NCI-H524 (cell line): ENCODE measurements at regions not wholly inside any gene's neighbourhood (a gene's known extent, or its start where the extent isn't known, plus 50 kb on each side); places are given as distances from the start of the nearest gene placed in this dataset.
A peak's percentile ranks its signal among the peaks of the same experiment; 100 is the strongest.
"Not testable (repeated sequence)": the region's sequence is repeated elsewhere in the genome, so short reads cannot be mapped to it uniquely, and the experiment has no call there.

Experiments
- DNase-seq, 2 experiments: peaks; one replicate each; lab custom pipeline; 2025; lab: John Stamatoyannopoulos, UW

- DNase-seq, result no peak
Observed at GRCh38 chr6:134402372-134402984, 84.6 kb upstream of the SGK1 start.

- peak in 1 of 2 experiments; percentile 86 for DNase-seq
Observed at GRCh38 chr6:134400941-134401340, 83.0 kb upstream of the SGK1 start.

DNA sequence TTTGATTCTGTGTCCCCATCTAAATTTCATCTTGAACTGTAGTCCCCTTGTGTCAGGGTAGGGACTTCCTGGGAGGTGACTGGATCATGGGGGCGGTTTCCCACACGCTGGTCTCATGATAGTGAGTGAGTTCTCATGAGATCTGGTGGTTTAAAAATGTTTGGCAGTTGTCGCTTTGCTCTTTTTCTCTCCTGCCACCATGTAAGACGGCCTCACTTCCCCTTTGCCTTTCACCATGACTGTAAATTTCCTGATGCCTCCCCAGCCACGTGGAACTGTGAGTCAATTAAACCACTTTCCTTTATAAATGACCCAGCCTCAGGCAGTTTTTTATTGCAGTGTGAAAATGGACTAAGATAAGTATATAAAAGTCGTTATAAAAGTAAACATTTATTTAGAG is 80.5 kb upstream of the SGK1 start:
- no peak for DNase-seq

GRCh38 chr6:134397676-134398075 is 79.8 kb upstream of the SGK1 start:
- DNase-seq, result peak in 1 of 2 experiments; percentile 65

DNA sequence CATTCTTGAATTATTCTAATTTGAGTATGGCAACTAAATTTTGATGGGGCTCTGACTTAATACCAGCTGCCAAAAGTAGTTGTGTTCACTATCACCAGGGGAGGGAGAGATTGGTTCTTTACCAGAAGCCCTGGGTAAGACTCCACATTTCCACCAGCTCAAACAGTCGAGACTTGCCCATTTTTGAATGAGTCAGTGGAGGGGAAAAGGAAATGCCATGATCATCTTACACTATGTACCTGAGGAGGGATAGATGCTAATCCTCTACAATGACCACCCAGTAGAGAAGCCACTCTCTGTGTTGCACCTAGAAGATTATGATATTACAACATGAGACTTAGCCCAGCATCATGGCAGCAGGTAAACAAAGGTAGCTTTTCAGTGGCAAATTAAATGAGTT is 77.0 kb upstream of the SGK1 start:
- DNase-seq, result no peak

DNA sequence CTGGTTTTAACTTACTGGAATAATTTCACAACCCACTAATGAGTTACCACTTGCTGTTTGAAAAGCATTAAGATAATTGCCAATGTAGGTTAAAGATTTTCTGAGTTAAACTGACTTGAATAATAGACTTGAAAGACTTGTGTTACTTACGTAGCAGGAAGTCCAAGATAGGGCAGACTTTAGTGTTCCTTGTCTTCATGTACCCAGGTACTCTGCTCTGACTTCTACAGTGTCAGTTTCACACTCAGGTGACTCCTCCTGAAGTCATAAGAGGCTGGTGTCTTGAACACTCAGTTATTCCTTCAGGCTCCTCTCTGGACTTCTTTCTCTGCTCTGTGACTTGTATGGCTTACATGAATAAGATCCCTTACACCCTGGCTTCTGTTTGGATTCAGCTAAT is 76.3 kb upstream of the SGK1 start:
- no peak for DNase-seq

DNA sequence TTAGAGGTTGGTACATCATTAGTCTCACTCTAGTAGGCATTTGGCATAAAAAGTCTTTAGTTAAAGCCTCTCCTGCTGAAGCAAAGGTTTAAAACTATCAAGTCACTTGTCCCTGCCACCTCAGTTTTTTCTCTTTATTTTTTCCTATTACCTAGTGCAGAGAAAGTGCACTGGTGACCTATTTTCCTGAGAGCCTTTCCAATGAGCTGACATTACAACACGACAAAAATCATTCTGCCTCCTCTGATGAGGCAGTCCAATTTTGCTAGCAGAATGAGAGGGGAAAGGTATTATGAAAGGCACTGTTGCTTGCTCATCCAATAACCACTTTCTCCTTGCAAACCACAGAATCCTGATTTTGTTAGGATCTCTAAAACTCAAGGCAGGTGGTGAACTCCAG is 73.3 kb upstream of the SGK1 start:
- no peak for DNase-seq

DNA sequence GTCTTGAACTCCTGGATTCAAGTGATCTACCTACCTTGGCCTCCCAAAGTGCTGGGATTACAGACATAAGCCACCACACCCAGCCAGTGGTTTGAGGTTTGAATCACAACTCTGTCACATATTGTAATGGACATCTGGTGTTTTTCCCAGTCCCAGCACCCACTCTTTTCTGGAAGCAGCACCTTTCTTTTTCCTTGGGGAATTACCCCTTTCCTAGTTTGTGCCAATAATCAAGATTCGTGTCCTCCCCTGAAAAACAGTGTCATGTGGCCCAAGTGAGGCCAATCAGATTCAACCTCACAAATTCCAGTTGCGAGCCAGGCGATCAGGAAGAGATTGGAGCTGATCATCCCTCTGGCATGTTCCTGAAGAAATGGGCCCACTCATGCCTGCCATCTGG is 71.7 kb upstream of the SGK1 start:
- no peak for DNase-seq

GRCh38 chr6:134389129-134389528 is 71.2 kb upstream of the SGK1 start:
- no peak for DNase-seq

- DNase-seq, result not testable (repeated sequence)
Observed at GRCh38 chr6:134386482-134386881, 68.6 kb upstream of the SGK1 start.

DNA sequence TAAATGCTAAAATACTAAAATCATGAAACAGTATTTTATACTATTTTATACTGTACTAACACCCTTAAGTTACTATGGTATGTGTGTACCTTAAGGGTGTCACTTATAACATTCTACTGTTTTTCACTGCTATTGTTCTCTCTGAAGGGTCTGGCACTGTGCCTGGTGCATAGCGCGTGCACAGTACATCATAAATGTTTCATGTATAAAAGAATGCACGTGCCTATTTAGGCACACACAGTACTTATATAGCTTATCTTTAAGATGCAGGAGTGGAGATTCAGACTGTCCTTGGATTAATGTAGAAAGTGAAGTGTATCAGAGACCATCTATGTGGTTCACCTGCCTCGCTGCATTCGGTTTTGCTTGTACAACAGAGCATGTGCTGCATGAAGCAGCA is 64.0 kb upstream of the SGK1 start:
- DNase-seq, result no peak

DNA sequence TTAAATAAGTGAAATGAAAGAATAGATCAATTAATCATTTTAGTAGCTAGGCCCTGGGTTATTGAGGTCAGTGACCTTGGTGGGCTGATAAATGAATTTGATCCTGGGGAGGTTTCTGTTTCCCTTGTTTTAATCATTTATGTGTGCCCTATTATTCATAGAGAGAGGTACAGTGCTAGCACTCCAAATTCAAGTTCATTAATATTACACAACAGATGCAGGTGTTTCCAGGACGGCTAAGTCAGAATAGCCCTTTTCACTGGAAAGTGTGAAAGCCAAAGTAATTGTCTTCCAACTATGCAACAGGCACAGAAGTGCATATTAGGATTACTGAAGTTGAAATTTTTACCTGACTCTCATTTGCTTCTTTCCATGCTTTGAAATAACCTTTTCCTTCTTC is 61.7 kb upstream of the SGK1 start:
- no peak for DNase-seq

DNA sequence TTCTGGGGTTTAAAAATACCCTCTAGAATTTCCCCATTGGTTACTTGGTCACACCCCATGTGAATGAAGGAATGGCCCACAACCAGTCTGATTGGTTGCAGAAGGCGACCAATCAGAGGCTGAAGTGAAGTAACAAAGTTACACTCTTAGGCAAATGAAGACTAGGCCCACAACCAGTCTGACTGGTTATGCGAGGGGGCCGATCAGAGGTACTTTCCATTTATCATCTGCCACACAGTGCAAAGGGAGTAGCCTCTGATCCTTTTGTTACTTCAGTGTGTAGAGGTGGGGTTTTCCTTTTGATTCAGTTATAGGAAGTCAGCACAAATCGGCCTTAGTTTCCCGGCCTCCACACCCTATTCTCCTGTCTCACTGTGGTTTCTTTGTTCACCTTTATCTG is 61.2 kb upstream of the SGK1 start:
- no peak for DNase-seq

DNA sequence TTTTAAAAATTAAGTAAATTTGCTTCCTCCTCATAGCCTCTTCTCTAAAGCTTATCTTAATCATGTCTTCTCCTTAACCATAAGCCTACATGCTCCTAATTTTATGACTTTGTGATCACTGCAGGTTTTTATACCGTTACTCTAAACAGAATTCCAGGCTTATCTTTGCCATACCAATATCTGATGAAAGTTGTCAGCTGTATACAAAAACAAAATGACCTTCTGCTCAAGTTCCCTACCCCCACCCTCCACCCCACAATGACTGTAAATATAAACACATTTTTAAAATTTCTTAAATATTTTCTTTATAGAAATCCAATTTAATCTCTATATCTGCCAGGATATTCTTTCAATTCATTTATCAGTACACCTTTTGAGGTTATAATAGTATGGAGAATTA is 60.5 kb upstream of the SGK1 start:
- DNase-seq, result no peak

GRCh38 chr6:134376785-134377184 is 58.9 kb upstream of the SGK1 start:
- DNase-seq, result no peak

DNA sequence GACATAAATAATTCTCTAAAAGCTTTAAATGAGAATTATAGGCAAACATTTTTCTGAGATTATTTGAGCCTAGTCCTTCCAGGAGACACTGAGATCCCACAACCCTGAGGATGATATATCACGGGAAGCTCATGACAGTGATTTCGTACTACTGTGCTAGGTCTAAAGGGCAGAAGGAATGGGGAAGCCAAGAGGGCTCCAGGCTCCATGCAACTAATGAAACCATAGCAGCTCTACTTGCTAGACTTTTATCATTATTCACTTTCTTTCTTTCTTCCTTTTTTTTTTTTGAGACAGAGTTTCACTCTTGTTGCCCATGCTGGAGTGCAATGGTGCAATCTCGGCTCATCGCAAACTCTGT is 57.3 kb upstream of the SGK1 start:
- DNase-seq, result no peak

DNA sequence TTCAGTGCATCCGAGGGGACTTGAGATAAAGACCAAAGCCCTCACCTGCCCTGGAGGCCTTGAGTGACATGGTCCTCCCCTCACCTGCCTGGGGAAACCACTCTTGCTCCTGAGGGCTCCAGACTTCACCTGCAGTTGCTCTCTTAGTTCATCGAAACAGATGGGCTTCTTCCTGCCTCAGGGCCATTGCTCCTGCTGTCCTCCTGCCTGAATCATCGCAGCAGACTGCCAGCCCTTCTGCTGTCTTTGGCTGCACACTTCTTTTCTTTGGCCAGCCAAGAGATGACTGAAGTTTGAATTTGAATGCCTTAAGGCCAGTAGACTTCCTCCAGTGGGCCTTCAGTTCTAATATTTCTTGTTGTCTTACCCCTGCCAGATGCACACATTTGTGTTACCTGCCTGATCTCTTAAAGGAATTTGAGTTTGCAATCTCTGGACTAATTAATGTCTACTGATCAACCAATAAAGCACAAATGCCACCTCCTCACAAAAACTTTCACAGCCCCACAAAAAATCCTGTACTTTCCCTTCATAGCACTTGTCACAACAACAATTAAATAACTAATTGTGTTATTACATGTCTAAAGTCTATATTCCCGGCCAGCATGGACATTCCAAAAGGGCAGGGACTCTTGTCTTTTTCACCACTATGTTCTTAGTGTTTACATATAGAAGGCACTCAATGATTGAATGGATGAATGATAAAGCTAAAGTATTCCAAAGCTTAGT is 56.7 kb upstream of the SGK1 start:
- DNase-seq, result no peak

DNA sequence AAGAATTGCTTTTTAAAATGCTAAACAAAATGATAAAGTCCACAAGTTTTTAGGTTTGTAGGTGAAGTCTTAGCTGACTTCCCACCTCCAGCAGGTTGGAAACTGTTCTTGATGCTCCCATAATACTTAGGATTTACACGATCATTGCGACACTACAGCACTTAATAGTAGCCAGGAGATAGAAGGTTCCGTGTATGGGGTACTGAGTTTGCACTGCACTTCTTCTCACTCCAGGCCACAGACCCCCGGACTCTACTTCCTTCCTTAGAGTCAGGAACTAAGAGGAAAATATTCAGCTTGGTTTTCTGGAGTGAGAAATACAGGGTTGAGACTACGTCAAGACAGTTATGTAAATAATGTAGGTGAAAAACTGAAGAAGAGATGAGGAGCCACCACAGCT is 56.1 kb upstream of the SGK1 start:
- no peak for DNase-seq

DNA sequence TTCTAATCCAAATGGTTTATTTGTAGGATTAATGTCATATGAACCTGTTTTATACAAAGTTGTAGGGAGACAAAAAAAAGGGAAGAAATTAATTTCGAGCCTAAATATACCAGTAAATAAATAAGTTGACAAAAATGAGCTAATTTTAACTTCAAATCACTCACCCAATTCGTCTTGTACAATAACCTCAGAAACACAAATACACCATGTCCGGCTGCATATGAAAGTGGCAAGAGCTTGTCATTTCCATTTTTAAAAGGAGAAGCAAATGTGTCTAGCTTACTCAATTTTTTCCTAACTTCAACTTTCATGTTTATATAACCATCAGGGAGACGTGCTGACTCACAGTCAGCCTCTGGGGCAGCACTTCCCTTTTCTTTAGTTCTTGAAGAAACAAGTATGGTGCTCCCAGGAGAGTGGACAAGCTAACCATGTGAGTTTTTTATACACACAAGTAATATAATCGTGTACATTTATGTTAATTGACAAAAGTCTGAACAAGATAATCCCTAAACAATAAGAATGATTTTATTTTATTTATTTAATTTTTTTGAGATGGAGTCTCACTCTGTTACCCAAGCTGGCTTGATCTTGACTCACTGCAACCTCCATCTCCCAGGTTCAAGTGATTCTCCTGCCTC is 55.5 kb upstream of the SGK1 start:
- no peak for DNase-seq

GRCh38 chr6:134372603-134373281 is 54.8 kb upstream of the SGK1 start:
- DNase-seq, result no peak

DNA sequence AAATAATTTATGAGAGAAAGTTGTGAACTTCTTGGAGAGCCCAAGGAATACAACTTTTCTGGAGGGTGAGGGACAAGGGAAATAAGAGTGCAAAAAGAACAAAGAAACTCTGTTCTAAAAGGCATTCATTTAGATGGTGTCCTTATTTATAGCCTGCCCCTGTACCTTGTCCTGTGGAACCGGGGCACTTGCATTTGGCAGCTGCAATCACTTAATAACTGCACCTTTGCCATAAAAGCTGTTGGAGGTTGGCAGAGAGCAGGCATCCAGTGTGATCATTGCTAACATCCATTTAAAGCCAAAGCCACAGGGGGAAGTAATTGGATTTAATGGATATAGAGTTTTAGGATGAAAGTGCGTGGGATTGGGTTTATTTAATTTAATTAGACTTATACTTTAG is 50.8 kb upstream of the SGK1 start:
- no peak for DNase-seq
